Epithelial cell of proximal tubule (primary cell): ENCODE measurements at regions not wholly inside any gene's neighbourhood (a gene's known extent, or its start where the extent isn't known, plus 50 kb on each side); places are given as distances from the start of the nearest gene placed in this dataset.
A peak's percentile ranks its signal among the peaks of the same experiment; 100 is the strongest.

Source experiments
- DNase-seq: peaks from one replicate; pipeline ENCODE4 v3.0.0-alpha.2; 2011; ENCODE audit warnings: low read depth
- H3K4me3 ChIP-seq: 2 replicates; pipeline ENCODE4 v1.5.1; 2011; ENCODE audit warnings: low read depth, mild to moderate bottlenecking, low read length
- TF ChIP-seq, protein P1 (sequence below): conservative IDR thresholded peaks from 2 replicates; pipeline ENCODE4 v1.5.1; 2012; ENCODE audit warnings: low read depth, mild to moderate bottlenecking, low read length

DNA sequence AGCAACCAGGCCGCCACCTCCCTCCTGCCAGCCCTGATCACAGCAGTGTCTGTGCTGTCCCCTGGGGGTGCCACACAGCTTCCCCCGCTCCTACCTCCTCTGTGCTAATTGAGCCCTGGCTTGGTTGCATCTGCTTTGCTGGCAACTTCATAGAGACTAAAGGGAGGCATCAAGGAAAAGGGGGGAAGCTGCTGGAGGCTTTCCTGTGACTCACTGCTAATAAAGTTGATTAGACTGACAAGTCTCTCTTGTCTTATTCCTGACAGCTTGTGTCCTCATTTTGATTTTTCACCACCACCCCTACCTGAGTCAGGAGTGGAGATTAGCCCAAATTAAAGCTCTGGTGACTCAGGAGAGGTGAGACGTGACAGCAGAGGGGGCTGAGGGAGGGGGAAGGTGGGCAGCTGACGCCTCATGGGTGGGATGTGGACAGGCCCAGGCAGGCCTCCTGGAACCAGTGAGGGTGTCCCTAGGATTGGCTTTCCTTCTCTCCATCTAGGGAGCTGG is 310.0 kb downstream of the CBLN1 start:
- TF ChIP-seq, protein P1, sequence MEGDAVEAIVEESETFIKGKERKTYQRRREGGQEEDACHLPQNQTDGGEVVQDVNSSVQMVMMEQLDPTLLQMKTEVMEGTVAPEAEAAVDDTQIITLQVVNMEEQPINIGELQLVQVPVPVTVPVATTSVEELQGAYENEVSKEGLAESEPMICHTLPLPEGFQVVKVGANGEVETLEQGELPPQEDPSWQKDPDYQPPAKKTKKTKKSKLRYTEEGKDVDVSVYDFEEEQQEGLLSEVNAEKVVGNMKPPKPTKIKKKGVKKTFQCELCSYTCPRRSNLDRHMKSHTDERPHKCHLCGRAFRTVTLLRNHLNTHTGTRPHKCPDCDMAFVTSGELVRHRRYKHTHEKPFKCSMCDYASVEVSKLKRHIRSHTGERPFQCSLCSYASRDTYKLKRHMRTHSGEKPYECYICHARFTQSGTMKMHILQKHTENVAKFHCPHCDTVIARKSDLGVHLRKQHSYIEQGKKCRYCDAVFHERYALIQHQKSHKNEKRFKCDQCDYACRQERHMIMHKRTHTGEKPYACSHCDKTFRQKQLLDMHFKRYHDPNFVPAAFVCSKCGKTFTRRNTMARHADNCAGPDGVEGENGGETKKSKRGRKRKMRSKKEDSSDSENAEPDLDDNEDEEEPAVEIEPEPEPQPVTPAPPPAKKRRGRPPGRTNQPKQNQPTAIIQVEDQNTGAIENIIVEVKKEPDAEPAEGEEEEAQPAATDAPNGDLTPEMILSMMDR, result no peak
- no peak for DNase-seq
- H3K4me3 ChIP-seq, result no peak overlapping the region

DNA sequence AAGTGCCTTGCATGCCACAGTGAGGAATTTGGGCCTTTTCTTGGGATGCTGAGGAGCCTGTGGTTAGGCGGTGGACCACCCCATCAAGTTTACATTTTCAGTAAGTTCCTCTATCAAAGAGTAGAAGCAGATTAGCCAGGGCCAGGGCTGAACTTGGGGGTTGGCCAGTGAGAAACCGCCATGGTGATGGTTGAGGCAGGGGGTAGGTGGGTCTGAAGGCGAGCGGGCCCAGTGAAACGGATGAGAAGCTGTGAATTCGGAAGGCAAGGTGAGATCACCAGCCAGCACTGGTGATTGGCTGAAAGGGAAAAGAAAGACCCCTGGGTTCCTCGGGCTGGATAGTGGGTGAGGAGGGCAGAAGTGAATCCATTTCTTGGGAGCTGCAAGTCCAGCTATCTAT is 311.4 kb downstream of the CBLN1 start:
- TF ChIP-seq, protein P1, result no peak
- H3K4me3 ChIP-seq, result no peak overlapping the region
- DNase-seq, result no peak

GRCh38 chr16:48969611-48970010 is 312.0 kb downstream of the CBLN1 start:
- TF ChIP-seq, protein P1, result no peak
- no peak for DNase-seq

GRCh38 chr16:48965386-48965785 is 316.3 kb downstream of the CBLN1 start:
- no peak for DNase-seq
- TF ChIP-seq, protein P1, result no peak
- no peak overlapping the region for H3K4me3 ChIP-seq

More at GRCh38 chr16:48969611-48970010, 312.0 kb downstream of the CBLN1 start:
- no peak overlapping the region for H3K4me3 ChIP-seq

- DNase-seq, result peak; percentile 64
- TF ChIP-seq, protein P1, result no peak
- no peak overlapping the region for H3K4me3 ChIP-seq
These were observed 317.6 kb downstream of the CBLN1 start for GRCh38 chr16:48963901-48964615.

DNA sequence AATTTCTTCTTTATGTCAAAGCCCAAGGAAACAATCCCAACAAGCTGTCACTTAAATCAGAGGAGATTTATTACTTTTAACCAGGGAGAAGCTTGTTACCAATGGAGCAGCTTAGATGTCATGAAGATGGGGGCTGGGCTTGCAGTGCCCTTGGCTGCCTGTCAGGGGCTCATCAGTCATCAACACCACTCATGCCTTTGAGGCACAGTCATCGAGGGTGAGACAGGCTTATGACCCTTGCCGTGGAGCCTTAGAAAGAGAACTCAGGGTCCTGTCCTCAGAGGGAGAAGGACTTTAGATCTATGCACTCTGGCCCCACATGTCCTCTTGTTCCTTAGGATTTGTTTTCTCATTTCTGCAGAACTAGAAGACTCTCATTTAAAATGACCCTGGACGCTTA is 318.3 kb downstream of the CBLN1 start:
- no peak for DNase-seq
- no peak overlapping the region for H3K4me3 ChIP-seq

More for the DNA sequence above, 318.3 kb downstream of the CBLN1 start:
- TF ChIP-seq, protein P1, result no peak
